ENCODE measurements at regions not wholly inside any gene's neighbourhood (a gene's known extent, or its start where the extent isn't known, plus 50 kb on each side); places are given as distances from the start of the nearest gene placed in this dataset.

- TF ChIP-seq ZNF766 (CRISPR knock-in tag; IDR thresholded peaks at IDR 0.05; ENCODE audit: borderline replicate concordance) (no peak), JUND (CRISPR knock-in tag; IDR thresholded peaks at IDR 0.05) (no peak), ZMYM3 (CRISPR knock-in tag; IDR thresholded peaks at IDR 0.05) (no peak), SRF (IDR thresholded peaks at IDR 0.05; ENCODE audit: low read depth, low read length) (no peak), SRSF1 (optimal IDR thresholded peaks at IDR 0.05; ENCODE audit: low read depth, low read length) (no peak), NFE2L1 (CRISPR knock-in tag; IDR thresholded peaks at IDR 0.05; ENCODE audit: borderline replicate concordance) (no peak), ZNF570 (CRISPR knock-in tag; IDR thresholded peaks at IDR 0.05; ENCODE audit: borderline replicate concordance) (no peak), ZNF629 (CRISPR knock-in tag; conservative IDR thresholded peaks at IDR 0.05) (no peak), KMT2B (CRISPR knock-in tag; IDR thresholded peaks at IDR 0.05) (no peak), ZFP1 (CRISPR knock-in tag; IDR thresholded peaks at IDR 0.05) (no peak), ARNT (IDR thresholded peaks at IDR 0.05) (no peak), TAF1 (CRISPR knock-in tag; IDR thresholded peaks at IDR 0.05) (no peak), HMGXB4 (CRISPR knock-in tag; IDR thresholded peaks at IDR 0.05; ENCODE audit: borderline replicate concordance in 1 of 2, low read depth in 1 of 2) (no peak), CREB1 (IDR thresholded peaks at IDR 0.05) (no peak), CREB1 (CRISPR knock-in tag; IDR thresholded peaks at IDR 0.05) (no peak)
Measured at GRCh38 chr20:7571521-7572055, 368.7 kb downstream of the HAO1 start.
